ENCODE measurements at regions not wholly inside any gene's neighbourhood (a gene's known extent, or its start where the extent isn't known, plus 50 kb on each side); places are given as distances from the start of the nearest gene placed in this dataset.

DNA sequence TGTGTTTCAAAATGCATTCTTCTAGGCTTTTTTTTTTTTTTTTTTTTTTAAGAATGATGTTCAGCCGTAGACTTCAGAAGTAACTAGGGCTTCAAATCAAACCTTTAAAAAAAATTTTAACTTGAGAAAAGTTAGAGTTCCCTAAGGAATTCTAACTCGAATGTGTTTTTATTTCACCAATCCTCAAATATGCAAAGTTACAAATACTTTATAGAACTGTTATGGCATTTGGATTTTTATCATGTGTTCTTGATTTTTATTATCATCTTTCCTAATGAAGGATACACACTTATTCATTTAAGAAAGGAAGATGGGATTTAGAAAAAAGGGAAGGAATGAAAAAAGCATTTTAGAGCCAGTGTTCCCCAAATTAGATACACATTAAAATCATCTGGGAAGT lies 200.6 kb upstream of the LDB2 start:
- ChIA-PET CTCF (no interaction called here), POLR2A (ENCODE audit: unreplicated experiment) (no interaction called here)
- no peaks in the 10 kb centered on the region for H3F3A ChIP-seq (ENCODE audit: low read length, unreplicated experiment)
- H3K9ac ChIP-seq (ENCODE audit: low read length) = no peak overlapping the region
- no peak overlapping the region for H2AFZ ChIP-seq (ENCODE audit: low read length)
- no peaks in the 10 kb centered on the region for H3K9me2 ChIP-seq (replicated peaks; ENCODE audit: low read length)
- H3K27me3 ChIP-seq (ENCODE audit: low read length) = peaks cover 7% of the 10 kb centered on the region
- H3K4me1 ChIP-seq (ENCODE audit: insufficient read depth, low read length) = no peaks in the 10 kb centered on the region
- ATAC-seq = no peak
- H4K20me1 ChIP-seq (ENCODE audit: low read length) = no peaks in the 10 kb centered on the region
- no peaks in the 10 kb centered on the region for H3K9me3 ChIP-seq (ENCODE audit: low read length)
- no TSS peak for BruUV-seq (replicated peaks)
- intact Hi-C loops (cut with micrococcal nuclease) = no loop called here
- H3K4me2 ChIP-seq (ENCODE audit: low read length) = no peak overlapping the region
- H3K27ac ChIP-seq (ENCODE audit: low read length) = no peak overlapping the region
- no peak overlapping the region for H3K4me3 ChIP-seq (ENCODE audit: low read length)
- TF ChIP-seq EZH2 (IDR thresholded peaks at IDR 0.05; ENCODE audit: low read length, unreplicated experiment) (no peak), EZH2phosphoT487 (IDR thresholded peaks at IDR 0.05; ENCODE audit: borderline replicate concordance, low read length) (no peak)
- TF ChIP-seq, protein P1, sequence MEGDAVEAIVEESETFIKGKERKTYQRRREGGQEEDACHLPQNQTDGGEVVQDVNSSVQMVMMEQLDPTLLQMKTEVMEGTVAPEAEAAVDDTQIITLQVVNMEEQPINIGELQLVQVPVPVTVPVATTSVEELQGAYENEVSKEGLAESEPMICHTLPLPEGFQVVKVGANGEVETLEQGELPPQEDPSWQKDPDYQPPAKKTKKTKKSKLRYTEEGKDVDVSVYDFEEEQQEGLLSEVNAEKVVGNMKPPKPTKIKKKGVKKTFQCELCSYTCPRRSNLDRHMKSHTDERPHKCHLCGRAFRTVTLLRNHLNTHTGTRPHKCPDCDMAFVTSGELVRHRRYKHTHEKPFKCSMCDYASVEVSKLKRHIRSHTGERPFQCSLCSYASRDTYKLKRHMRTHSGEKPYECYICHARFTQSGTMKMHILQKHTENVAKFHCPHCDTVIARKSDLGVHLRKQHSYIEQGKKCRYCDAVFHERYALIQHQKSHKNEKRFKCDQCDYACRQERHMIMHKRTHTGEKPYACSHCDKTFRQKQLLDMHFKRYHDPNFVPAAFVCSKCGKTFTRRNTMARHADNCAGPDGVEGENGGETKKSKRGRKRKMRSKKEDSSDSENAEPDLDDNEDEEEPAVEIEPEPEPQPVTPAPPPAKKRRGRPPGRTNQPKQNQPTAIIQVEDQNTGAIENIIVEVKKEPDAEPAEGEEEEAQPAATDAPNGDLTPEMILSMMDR (conservative IDR thresholded peaks at IDR 0.05; ENCODE audit: low read depth, low read length) = no peak
- H3K36me3 ChIP-seq (ENCODE audit: low read depth, low read length) = no peaks in the 10 kb centered on the region
- DNase-seq = no peak
- H3K79me2 ChIP-seq (ENCODE audit: low read length) = no peaks in the 10 kb centered on the region

DNA sequence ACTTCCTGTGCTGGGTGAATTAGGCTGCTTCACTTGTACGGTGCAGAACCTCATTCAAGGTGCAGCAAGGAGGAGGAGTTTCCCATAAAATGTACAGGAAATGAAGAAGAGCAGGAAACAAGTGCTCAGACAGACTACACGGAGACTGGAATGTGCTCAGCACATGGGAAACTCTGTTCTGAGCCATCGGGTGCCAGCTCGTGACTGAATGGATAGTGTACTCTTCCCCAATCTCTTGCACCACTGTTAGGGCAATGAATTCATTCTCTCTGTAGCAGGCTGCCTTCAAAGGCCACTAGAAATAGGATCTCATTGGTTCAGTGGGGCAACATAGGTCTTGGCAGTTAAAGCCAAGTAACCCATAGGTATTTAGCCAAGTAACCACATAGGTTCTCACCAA lies 200.0 kb upstream of the LDB2 start:
- Histone ChIP-seq H3K4me3 (ENCODE audit: low read length) (no peak overlapping the region), H3K4me1 (ENCODE audit: insufficient read depth, low read length) (no peaks in the 10 kb centered on the region), H3K79me2 (ENCODE audit: low read length) (no peaks in the 10 kb centered on the region), H4K20me1 (ENCODE audit: low read length) (no peaks in the 10 kb centered on the region), H3K9me2 (replicated peaks; ENCODE audit: low read length) (no peaks in the 10 kb centered on the region), H2AFZ (ENCODE audit: low read length) (no peak overlapping the region), H3K4me2 (ENCODE audit: low read length) (no peak overlapping the region), H3K9ac (ENCODE audit: low read length) (no peak overlapping the region), H3K9me3 (ENCODE audit: low read length) (no peaks in the 10 kb centered on the region), H3F3A (ENCODE audit: low read length, unreplicated experiment) (no peaks in the 10 kb centered on the region), H3K27ac (ENCODE audit: low read length) (no peak overlapping the region), H3K27me3 (ENCODE audit: low read length) (peaks cover 7% of the 10 kb centered on the region), H3K36me3 (ENCODE audit: low read depth, low read length) (no peaks in the 10 kb centered on the region)
- DNase-seq = no peak
- ChIA-PET CTCF (no interaction called here), POLR2A (ENCODE audit: unreplicated experiment) (no interaction called here)
- intact Hi-C loops (cut with micrococcal nuclease) = no loop called here
- ATAC-seq = no peak
- TF ChIP-seq, protein P1 (conservative IDR thresholded peaks at IDR 0.05; ENCODE audit: low read depth, low read length) = no peak
- no peak for TF ChIP-seq EZH2phosphoT487 (IDR thresholded peaks at IDR 0.05; ENCODE audit: borderline replicate concordance, low read length)
- TF ChIP-seq EZH2 (IDR thresholded peaks at IDR 0.05; ENCODE audit: low read length, unreplicated experiment) = no peak
- no TSS peak for BruUV-seq (replicated peaks)

DNA sequence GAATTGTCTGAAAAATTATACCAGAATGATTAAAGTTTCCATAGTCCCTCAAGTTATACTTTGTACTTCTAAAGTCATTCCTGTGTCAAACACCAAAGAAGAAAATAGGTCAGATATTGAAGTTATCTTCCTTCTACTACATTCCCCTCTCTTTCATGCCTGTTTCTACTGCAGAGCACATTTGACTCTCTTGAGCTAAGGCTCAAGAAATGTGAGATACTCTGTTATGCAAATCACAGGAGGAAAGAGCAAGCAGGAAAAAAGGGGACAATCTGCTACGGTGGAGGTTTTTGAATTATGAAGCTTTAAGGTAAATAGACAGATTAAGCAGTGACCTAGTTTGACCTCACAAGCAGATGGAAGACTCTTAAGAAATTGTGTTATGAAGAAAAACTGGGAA lies 198.9 kb upstream of the LDB2 start:
- H3K4me1 ChIP-seq (ENCODE audit: insufficient read depth, low read length) = no peaks in the 10 kb centered on the region

More for the DNA sequence above, 198.9 kb upstream of the LDB2 start:
- no peak for ATAC-seq
- H3K9me3 ChIP-seq (ENCODE audit: low read length) = no peaks in the 10 kb centered on the region
- H4K20me1 ChIP-seq (ENCODE audit: low read length) = no peaks in the 10 kb centered on the region
- H3K4me3 ChIP-seq (ENCODE audit: low read length) = no peak overlapping the region
- CTCF ChIA-PET = no interaction called here
- peaks cover 7% of the 10 kb centered on the region for H3K27me3 ChIP-seq (ENCODE audit: low read length)
- no peaks in the 10 kb centered on the region for H3K36me3 ChIP-seq (ENCODE audit: low read depth, low read length)
- POLR2A ChIA-PET (ENCODE audit: unreplicated experiment) = no interaction called here
- H2AFZ ChIP-seq (ENCODE audit: low read length) = no peak overlapping the region
- H3K9ac ChIP-seq (ENCODE audit: low read length) = no peak overlapping the region
- intact Hi-C loops (cut with micrococcal nuclease) = no loop called here
- DNase-seq = no peak
- no peak for TF ChIP-seq EZH2phosphoT487 (IDR thresholded peaks at IDR 0.05; ENCODE audit: borderline replicate concordance, low read length)
- TF ChIP-seq EZH2 (IDR thresholded peaks at IDR 0.05; ENCODE audit: low read length, unreplicated experiment) = no peak
- TF ChIP-seq, protein P1 (conservative IDR thresholded peaks at IDR 0.05; ENCODE audit: low read depth, low read length) = no peak
- H3K27ac ChIP-seq (ENCODE audit: low read length) = no peak overlapping the region
- no peaks in the 10 kb centered on the region for H3F3A ChIP-seq (ENCODE audit: low read length, unreplicated experiment)
- H3K9me2 ChIP-seq (replicated peaks; ENCODE audit: low read length) = no peaks in the 10 kb centered on the region
- BruUV-seq (replicated peaks) = no TSS peak
- H3K4me2 ChIP-seq (ENCODE audit: low read length) = no peak overlapping the region
- no peaks in the 10 kb centered on the region for H3K79me2 ChIP-seq (ENCODE audit: low read length)
